ENCODE measurements at regions not wholly inside any gene's neighbourhood (a gene's known extent, or its start where the extent isn't known, plus 50 kb on each side); places are given as distances from the start of the nearest gene placed in this dataset.

DNA sequence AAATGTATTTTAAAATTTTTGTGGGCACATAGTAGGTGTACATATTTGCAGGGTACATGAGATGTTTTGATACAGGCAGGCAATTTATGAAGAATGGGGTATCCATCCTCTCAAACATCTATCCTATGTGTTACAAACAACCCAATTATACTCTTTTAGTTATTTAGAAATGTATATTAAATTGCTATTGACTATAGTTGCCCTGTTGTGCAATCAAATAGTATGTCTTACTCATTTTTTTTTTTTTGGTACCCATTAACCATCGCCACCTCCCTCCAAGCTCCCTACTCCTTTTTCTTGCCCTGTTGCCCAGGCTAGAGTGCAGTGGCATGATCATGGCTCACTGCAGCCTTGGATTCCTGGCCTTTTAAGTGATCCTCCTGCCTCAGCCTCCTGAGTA is 128.1 kb downstream of the BAMBI start:
- Histone ChIP-seq H3K36me3 (ENCODE audit: control insufficient read depth, insufficient read depth, low read length) (no peaks in the 10 kb centered on the region), H3K4me1 (ENCODE audit: control insufficient read depth, insufficient read depth, low read length) (no peaks in the 10 kb centered on the region), H3K27me3 (ENCODE audit: control insufficient read depth, insufficient read depth, low read length) (no peaks in the 10 kb centered on the region; the same call in 1 of the 2 replicates), H3K9me3 (ENCODE audit: control insufficient read depth, insufficient read depth, low read depth, low read length) (no peaks in the 10 kb centered on the region), H3K4me3 (ENCODE audit: low read depth in 2 of 2, low read length in 2 of 2) (no peak overlapping the region), H3K27ac (ENCODE audit: low read length) (no peak overlapping the region)
- no TSS peak for BruUV-seq (replicated peaks)
- ChIA-PET POLR2A (no interaction called here), CTCF (no interaction called here)
- in situ Hi-C loops (cut with HindIII; ENCODE audit: low pct_unique_long_range_greater_than_20kb, low sequenced_read_pairs) (no loop called here), intact Hi-C loops (cut with micrococcal nuclease; ENCODE audit: unreplicated experiment) (no loop called here)
- ATAC-seq, result no peak
- TF ChIP-seq SIN3A (IDR thresholded peaks at IDR 0.05; ENCODE audit: borderline replicate concordance, insufficient read depth, low read depth, low read length) (no peak), POLR2AphosphoS5 (IDR thresholded peaks at IDR 0.05; ENCODE audit: low read depth, low read length) (no peak), TCF7L2 (IDR thresholded peaks at IDR 0.05; ENCODE audit: low read depth, low read length) (no peak)
- TF ChIP-seq, protein P1, sequence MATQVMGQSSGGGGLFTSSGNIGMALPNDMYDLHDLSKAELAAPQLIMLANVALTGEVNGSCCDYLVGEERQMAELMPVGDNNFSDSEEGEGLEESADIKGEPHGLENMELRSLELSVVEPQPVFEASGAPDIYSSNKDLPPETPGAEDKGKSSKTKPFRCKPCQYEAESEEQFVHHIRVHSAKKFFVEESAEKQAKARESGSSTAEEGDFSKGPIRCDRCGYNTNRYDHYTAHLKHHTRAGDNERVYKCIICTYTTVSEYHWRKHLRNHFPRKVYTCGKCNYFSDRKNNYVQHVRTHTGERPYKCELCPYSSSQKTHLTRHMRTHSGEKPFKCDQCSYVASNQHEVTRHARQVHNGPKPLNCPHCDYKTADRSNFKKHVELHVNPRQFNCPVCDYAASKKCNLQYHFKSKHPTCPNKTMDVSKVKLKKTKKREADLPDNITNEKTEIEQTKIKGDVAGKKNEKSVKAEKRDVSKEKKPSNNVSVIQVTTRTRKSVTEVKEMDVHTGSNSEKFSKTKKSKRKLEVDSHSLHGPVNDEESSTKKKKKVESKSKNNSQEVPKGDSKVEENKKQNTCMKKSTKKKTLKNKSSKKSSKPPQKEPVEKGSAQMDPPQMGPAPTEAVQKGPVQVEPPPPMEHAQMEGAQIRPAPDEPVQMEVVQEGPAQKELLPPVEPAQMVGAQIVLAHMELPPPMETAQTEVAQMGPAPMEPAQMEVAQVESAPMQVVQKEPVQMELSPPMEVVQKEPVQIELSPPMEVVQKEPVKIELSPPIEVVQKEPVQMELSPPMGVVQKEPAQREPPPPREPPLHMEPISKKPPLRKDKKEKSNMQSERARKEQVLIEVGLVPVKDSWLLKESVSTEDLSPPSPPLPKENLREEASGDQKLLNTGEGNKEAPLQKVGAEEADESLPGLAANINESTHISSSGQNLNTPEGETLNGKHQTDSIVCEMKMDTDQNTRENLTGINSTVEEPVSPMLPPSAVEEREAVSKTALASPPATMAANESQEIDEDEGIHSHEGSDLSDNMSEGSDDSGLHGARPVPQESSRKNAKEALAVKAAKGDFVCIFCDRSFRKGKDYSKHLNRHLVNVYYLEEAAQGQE (IDR thresholded peaks at IDR 0.05; ENCODE audit: insufficient read depth in 1 of 2, low read depth in 2 of 2, low read length in 1 of 2), result no peak
- TF ChIP-seq, protein P2, sequence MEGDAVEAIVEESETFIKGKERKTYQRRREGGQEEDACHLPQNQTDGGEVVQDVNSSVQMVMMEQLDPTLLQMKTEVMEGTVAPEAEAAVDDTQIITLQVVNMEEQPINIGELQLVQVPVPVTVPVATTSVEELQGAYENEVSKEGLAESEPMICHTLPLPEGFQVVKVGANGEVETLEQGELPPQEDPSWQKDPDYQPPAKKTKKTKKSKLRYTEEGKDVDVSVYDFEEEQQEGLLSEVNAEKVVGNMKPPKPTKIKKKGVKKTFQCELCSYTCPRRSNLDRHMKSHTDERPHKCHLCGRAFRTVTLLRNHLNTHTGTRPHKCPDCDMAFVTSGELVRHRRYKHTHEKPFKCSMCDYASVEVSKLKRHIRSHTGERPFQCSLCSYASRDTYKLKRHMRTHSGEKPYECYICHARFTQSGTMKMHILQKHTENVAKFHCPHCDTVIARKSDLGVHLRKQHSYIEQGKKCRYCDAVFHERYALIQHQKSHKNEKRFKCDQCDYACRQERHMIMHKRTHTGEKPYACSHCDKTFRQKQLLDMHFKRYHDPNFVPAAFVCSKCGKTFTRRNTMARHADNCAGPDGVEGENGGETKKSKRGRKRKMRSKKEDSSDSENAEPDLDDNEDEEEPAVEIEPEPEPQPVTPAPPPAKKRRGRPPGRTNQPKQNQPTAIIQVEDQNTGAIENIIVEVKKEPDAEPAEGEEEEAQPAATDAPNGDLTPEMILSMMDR (IDR thresholded peaks at IDR 0.05), result no peak
- no peak for DNase-seq (ENCODE audit: low read depth, low spot score)

DNA sequence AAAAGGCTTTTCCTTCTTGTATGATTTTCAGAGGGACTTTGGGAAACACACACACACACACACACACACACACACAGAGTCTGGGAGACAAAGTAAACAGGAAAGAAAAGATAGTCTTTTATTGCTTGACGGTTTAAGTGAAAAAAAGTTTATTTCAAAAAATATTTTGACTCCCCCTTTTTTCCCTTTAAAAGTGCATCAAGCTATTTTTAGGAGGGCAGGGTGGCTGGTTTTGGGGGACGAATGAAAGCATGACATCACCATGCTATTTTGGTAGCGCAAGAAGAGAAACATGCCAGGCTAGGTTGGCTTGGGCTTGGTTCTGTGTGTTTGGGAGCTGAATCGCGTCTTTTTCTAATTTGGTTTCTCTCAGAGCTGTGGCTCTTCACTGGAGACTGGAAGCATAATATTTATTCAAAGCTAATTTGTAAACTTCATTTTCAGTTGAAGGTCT is 129.2 kb downstream of the BAMBI start:
- in situ Hi-C loops (cut with HindIII; ENCODE audit: low pct_unique_long_range_greater_than_20kb, low sequenced_read_pairs) (no loop called here), intact Hi-C loops (cut with micrococcal nuclease; ENCODE audit: unreplicated experiment) (no loop called here)
- POLR2A ChIA-PET, result no interaction called here
- no peaks in the 10 kb centered on the region for H3K9me3 ChIP-seq (ENCODE audit: control insufficient read depth, insufficient read depth, low read depth, low read length)
- no peaks in the 10 kb centered on the region; the same call in 1 of the 2 replicates for H3K27me3 ChIP-seq (ENCODE audit: control insufficient read depth, insufficient read depth, low read length)
- TF ChIP-seq SIN3A (IDR thresholded peaks at IDR 0.05; ENCODE audit: borderline replicate concordance, insufficient read depth, low read depth, low read length), result no peak
- no peak for TF ChIP-seq POLR2AphosphoS5 (IDR thresholded peaks at IDR 0.05; ENCODE audit: low read depth, low read length)
- TF ChIP-seq, protein P2 (IDR thresholded peaks at IDR 0.05), result no peak
- TF ChIP-seq, protein P1 (IDR thresholded peaks at IDR 0.05; ENCODE audit: insufficient read depth in 1 of 2, low read depth in 2 of 2, low read length in 1 of 2), result no peak
- TF ChIP-seq TCF7L2 (IDR thresholded peaks at IDR 0.05; ENCODE audit: low read depth, low read length), result no peak
- no peak overlapping the region for H3K4me3 ChIP-seq (ENCODE audit: low read depth in 2 of 2, low read length in 2 of 2)
- ATAC-seq, result no peak
- no peak overlapping the region for H3K27ac ChIP-seq (ENCODE audit: low read length)
- no peaks in the 10 kb centered on the region for H3K4me1 ChIP-seq (ENCODE audit: control insufficient read depth, insufficient read depth, low read length)
- CTCF ChIA-PET, result no interaction called here
- DNase-seq (ENCODE audit: low read depth, low spot score), result no peak
- H3K36me3 ChIP-seq (ENCODE audit: control insufficient read depth, insufficient read depth, low read length), result no peaks in the 10 kb centered on the region
- no TSS peak for BruUV-seq (replicated peaks)

Data from Panc1 (cell line).